B cell (primary cell): ENCODE measurements at regions not wholly inside any gene's neighbourhood (a gene's known extent, or its start where the extent isn't known, plus 50 kb on each side); places are given as distances from the start of the nearest gene placed in this dataset.

Source experiments
- ATAC-seq: fragments of 200-7000 bp; cut with Tn5 transposase; one replicate; pipeline ENCODE4 v1.10.0; 2021; ENCODE audit warnings: low read depth, mild to moderate bottlenecking, moderate number of reproducible peaks, moderate library complexity
- CTCF ChIA-PET: fragments of 350-600 bp; sonication (Branson Sonifier 250); formaldehyde crosslinking; loops from one replicate; lab custom pipeline; 2021; ENCODE audit warnings: antibody characterized with exemption, inconsistent platforms; lab: Charles Lee
- POLR2A ChIA-PET: fragments of 350-600 bp; sonication (Branson Sonifier 250); formaldehyde crosslinking; loops from one replicate; lab custom pipeline; 2021; ENCODE audit warnings: antibody characterized with exemption; lab: Charles Lee
- DNase-seq: peaks from one replicate; pipeline ENCODE4 v3.0.0; 2013
- H2AFZ ChIP-seq: 2 replicates; pipeline ENCODE4 v1.6.1; 2012; ENCODE audit warnings: mild to moderate bottlenecking, low read depth, low read length; ENCODE audit not compliant: insufficient read depth, poor library complexity, severe bottlenecking
- H3K27ac ChIP-seq, 2 donors: 1 replicate in 1 of 2; 2 replicates in 1 of 2; pipeline ENCODE4 v1.5.1; 2012 to 2013; ENCODE audit warnings: low read length in 2 of 2, mild to moderate bottlenecking in 2 of 2, moderate library complexity in 1 of 2
- H3K27me3 ChIP-seq, 4 experiments: fragments of 200-600 bp in 1 of 4; sonication (generic) in 1 of 4; replicated peaks in 1 of 4; 1 replicate in 2 of 4; 2 replicates in 2 of 4; pipeline versions ENCODE4 v1.6.1 to v1.7.0; 2013 to 2016; ENCODE audit warnings: low read length in 3 of 4, mild to moderate bottlenecking in 2 of 4, mixed read lengths in 1 of 4, moderate library complexity in 1 of 4; ENCODE audit not compliant: insufficient read depth in 4 of 4, control insufficient read depth in 3 of 4; ENCODE audit errors: control extremely low read depth in 1 of 4
- H3K36me3 ChIP-seq, 2 experiments: replicated peaks in 1 of 2; 1 replicate in 1 of 2; 2 replicates in 1 of 2; pipeline versions ENCODE4 v1.6.1 to v1.7.1; 2013; ENCODE audit warnings: low read length in 1 of 2; ENCODE audit not compliant: insufficient read depth in 2 of 2, control insufficient read depth in 1 of 2; ENCODE audit errors: control extremely low read depth in 1 of 2, extremely low read depth in 1 of 2
- H3K4me1 ChIP-seq, 2 donors: fragments of 200-600 bp in 1 of 2; sonication (generic) in 1 of 2; 1 replicate in 1 of 2; 2 replicates in 1 of 2; pipeline versions ENCODE4 v1.5.1 to v1.6.1; 2013 to 2017; ENCODE audit warnings: low read length in 2 of 2; ENCODE audit not compliant: control insufficient read depth in 2 of 2, insufficient read depth in 2 of 2
- H3K4me2 ChIP-seq: replicated peaks from 2 replicates; pipeline ENCODE3; 2012; ENCODE audit warnings: mild to moderate bottlenecking, low read depth, low read length; ENCODE audit not compliant: poor library complexity, severe bottlenecking
- H3K4me3 ChIP-seq, 5 experiments: fragments of 200-600 bp in 1 of 5; sonication (generic) in 1 of 5; 1 replicate in 3 of 5; 2 replicates in 2 of 5; pipeline versions ENCODE4 v1.5.1 to v1.7.0; 2011 to 2016; ENCODE audit warnings: low read length in 4 of 5, mild to moderate bottlenecking in 4 of 5, low read depth in 2 of 5, control low read depth in 1 of 5, moderate library complexity in 1 of 5; ENCODE audit not compliant: insufficient read depth in 1 of 5; ENCODE audit errors: control extremely low read depth in 1 of 5, extremely low read depth in 1 of 5
- H3K79me2 ChIP-seq: fragments of 200-600 bp; sonication (generic); one replicate; pipeline ENCODE4 v1.6.0; 2016; ENCODE audit warnings: low read length; ENCODE audit not compliant: control insufficient read depth, insufficient read depth
- H3K9ac ChIP-seq: fragments of 200-600 bp; sonication (generic); 2 replicates; pipeline ENCODE4 v1.6.1; 2017; ENCODE audit warnings: mild to moderate bottlenecking, low read length, moderate library complexity
- H3K9me3 ChIP-seq, 3 donors: one replicate each; pipeline versions ENCODE4 v1.6.1 to v1.7.1; 2013; ENCODE audit warnings: low read length in 2 of 3; ENCODE audit not compliant: control insufficient read depth in 2 of 3, insufficient read depth in 1 of 3; ENCODE audit errors: control extremely low read depth in 1 of 3
- H4K20me1 ChIP-seq: 2 replicates; pipeline ENCODE4 v1.6.0; 2012; ENCODE audit warnings: mild to moderate bottlenecking, low read length; ENCODE audit not compliant: insufficient read depth, control insufficient read depth, poor library complexity, severe bottlenecking
- H3K27ac Mint-ChIP-seq: one replicate; pipeline ENCODE4 v1.8.0; 2021; ENCODE audit warnings: mixed read lengths
- H3K27me3 Mint-ChIP-seq: one replicate; pipeline ENCODE4 v1.8.0; 2021; ENCODE audit warnings: mixed read lengths
- H3K4me1 Mint-ChIP-seq: one replicate; pipeline ENCODE4 v1.8.0; 2021; ENCODE audit warnings: mixed read lengths
- H3K4me3 Mint-ChIP-seq: one replicate; pipeline ENCODE4 v1.8.0; 2021; ENCODE audit warnings: mixed read lengths
- H3K9me3 Mint-ChIP-seq: one replicate; pipeline ENCODE4 v1.8.0; 2022; ENCODE audit warnings: mixed read lengths; ENCODE audit not compliant: insufficient read depth
- EZH2 ChIP-seq: IDR thresholded peaks from 2 replicates; pipeline ENCODE4 v1.6.1; 2012; ENCODE audit warnings: borderline replicate concordance, low read depth, mild to moderate bottlenecking, moderate library complexity, low read length; ENCODE audit not compliant: insufficient read depth, poor library complexity, severe bottlenecking
- WGBS: methylation state at CpG from one replicate; pipeline ENCODE4 v1.1.5; 2013; ENCODE audit warnings: missing lambda C conversion rate; ENCODE audit not compliant: insufficient coverage; 5-methylcytosine and 5-hydroxymethylcytosine counted together
- intact Hi-C: fragments of 100-400 bp; cut with micrococcal nuclease; formaldehyde crosslinking; loops from one replicate; pipeline ENCODE4 v1.10.0; 2022
- TF ChIP-seq, protein P1 (sequence below): fragments of 200-600 bp; IDR thresholded peaks from one replicate; pipeline ENCODE4 v1.8.0; 2022; ENCODE audit warnings: antibody characterized with exemption, mild to moderate bottlenecking

DNA sequence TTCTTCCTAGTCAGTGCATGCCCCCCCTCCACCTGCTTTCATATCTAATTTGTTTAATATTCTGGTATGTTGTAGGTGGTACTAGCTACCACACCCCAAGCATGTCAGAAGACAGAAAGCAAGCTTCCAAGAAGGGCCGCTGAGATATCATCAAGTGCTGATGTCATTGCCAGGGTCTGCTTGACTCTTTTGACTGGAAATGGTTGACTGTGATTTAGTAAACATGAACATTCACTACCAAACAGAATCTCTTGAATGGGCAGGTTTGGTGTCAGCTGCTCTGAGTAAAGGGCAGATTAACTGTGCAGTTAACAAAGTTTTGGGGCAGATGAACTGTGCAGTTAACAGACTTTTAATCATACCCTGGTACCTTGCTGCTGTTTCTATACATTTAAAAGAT, 244.2 kb upstream of the SATB1 start:
- Histone ChIP-seq H3K9ac (no peak overlapping the region), H3K4me1 (peaks cover 0 to 4% of the 10 kb centered on the region in 2 donors), H2AFZ (no peak overlapping the region), H3K27ac (no peak overlapping the region), H3K9me3 (no peaks in the 10 kb centered on the region), H4K20me1 (no peaks in the 10 kb centered on the region), H3K27me3 (no peaks in the 10 kb centered on the region), H3K4me3 (no peak overlapping the region), H3K36me3 (no peaks in the 10 kb centered on the region), H3K4me2 (no peak overlapping the region), H3K79me2 (no peaks in the 10 kb centered on the region)
- ChIA-PET POLR2A (no interaction called here), CTCF (interaction anchor here (0.8 kb wide), 1 partner anchor 88 kb away, joined by 3 read pairs; no protein-coding TSS in a partner anchor)
- Mint-ChIP-seq H3K4me3 (no peak overlapping the region), H3K9me3 (no peaks in the 10 kb centered on the region), H3K27ac (no peak overlapping the region), H3K27me3 (no peaks in the 10 kb centered on the region), H3K4me1 (peaks cover 3% of the 10 kb centered on the region)
- TF ChIP-seq, protein P1, sequence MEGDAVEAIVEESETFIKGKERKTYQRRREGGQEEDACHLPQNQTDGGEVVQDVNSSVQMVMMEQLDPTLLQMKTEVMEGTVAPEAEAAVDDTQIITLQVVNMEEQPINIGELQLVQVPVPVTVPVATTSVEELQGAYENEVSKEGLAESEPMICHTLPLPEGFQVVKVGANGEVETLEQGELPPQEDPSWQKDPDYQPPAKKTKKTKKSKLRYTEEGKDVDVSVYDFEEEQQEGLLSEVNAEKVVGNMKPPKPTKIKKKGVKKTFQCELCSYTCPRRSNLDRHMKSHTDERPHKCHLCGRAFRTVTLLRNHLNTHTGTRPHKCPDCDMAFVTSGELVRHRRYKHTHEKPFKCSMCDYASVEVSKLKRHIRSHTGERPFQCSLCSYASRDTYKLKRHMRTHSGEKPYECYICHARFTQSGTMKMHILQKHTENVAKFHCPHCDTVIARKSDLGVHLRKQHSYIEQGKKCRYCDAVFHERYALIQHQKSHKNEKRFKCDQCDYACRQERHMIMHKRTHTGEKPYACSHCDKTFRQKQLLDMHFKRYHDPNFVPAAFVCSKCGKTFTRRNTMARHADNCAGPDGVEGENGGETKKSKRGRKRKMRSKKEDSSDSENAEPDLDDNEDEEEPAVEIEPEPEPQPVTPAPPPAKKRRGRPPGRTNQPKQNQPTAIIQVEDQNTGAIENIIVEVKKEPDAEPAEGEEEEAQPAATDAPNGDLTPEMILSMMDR = no peak
- no peak for TF ChIP-seq EZH2
- intact Hi-C loops = no loop called here
- no peak for ATAC-seq
- no peak for DNase-seq
- WGBS = no CpG with 5 or more reads among the region's 1 CpG

DNA sequence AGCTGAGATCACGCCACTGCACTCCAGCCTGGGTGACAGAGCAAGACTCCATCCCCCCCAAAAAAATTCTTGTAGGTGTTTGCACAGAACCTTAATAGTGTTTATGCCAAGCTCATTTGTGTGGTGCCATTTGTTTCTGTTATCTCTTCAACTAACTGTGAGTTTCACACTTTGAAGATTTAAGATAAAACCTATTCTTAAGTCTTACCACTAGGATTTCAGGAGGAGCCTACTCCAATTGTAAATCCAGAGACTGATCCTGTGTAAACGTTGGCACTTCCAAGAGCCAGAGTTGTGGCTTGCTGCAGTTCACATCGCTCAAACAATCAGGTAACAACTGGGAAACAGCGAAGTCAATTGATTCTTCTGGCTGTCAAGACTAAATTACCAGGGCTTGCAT, 242.4 kb upstream of the SATB1 start:
- Histone ChIP-seq H3K4me1 (peaks cover 0 to 2% of the 10 kb centered on the region in 2 donors), H2AFZ (no peak overlapping the region), H3K4me2 (no peak overlapping the region), H3K9me3 (no peaks in the 10 kb centered on the region), H3K4me3 (no peak overlapping the region), H3K9ac (no peak overlapping the region), H3K27ac (no peak overlapping the region), H3K79me2 (no peaks in the 10 kb centered on the region), H3K36me3 (no peaks in the 10 kb centered on the region), H3K27me3 (no peaks in the 10 kb centered on the region), H4K20me1 (no peaks in the 10 kb centered on the region)
- H3K4me3 Mint-ChIP-seq = no peak overlapping the region
- DNase-seq (no peak), ATAC-seq (no peak)
- ChIA-PET CTCF (no interaction called here), POLR2A (no interaction called here)
- no peaks in the 10 kb centered on the region for H3K27me3 Mint-ChIP-seq
- no peak for TF ChIP-seq EZH2
- TF ChIP-seq, protein P1 = no peak
- H3K27ac Mint-ChIP-seq = no peak overlapping the region
- 95% methylated on average over 3 of the region's 4 CpGs for WGBS
- intact Hi-C loops = no loop called here
- H3K9me3 Mint-ChIP-seq = no peaks in the 10 kb centered on the region
- peaks cover 1% of the 10 kb centered on the region for H3K4me1 Mint-ChIP-seq
